Umbilical cord (tissue), 1 donor: ENCODE measurements at regions not wholly inside any gene's neighbourhood (a gene's known extent, or its start where the extent isn't known, plus 50 kb on each side); places are given as distances from the start of the nearest gene placed in this dataset.
"Not testable (repeated sequence)": the region's sequence is repeated elsewhere in the genome, so short reads cannot be mapped to it uniquely, and the experiment has no call there.

ENCODE experiments used
- DNase-seq: peaks from one replicate; pipeline ENCODE4 v3.0.0-alpha.2; 2015; ENCODE audit warnings: low spot score

GRCh38 chr2:209300766-209301165 is 123.1 kb upstream of the MAP2 start:
- DNase-seq, result not testable (repeated sequence)

- DNase-seq, result no peak
Measured at GRCh38 chr2:209305026-209305425, 118.8 kb upstream of the MAP2 start.

GRCh38 chr2:209305746-209306196 is 118.1 kb upstream of the MAP2 start:
- DNase-seq, result no peak

GRCh38 chr2:209307161-209308001 is 116.5 kb upstream of the MAP2 start:
- no peak for DNase-seq

GRCh38 chr2:209308415-209308814 is 115.4 kb upstream of the MAP2 start:
- no peak for DNase-seq

- no peak for DNase-seq
Measured at GRCh38 chr2:209311948-209312347, 111.9 kb upstream of the MAP2 start.

- not testable (repeated sequence) for DNase-seq
Measured at GRCh38 chr2:209312450-209312849, 111.4 kb upstream of the MAP2 start.

GRCh38 chr2:209314653-209315052 is 109.2 kb upstream of the MAP2 start:
- no peak for DNase-seq

- DNase-seq, result no peak
Measured at GRCh38 chr2:209316141-209316540, 107.7 kb upstream of the MAP2 start.

GRCh38 chr2:209321076-209321475 is 102.8 kb upstream of the MAP2 start:
- DNase-seq, result no peak

- DNase-seq, result no peak
Measured at GRCh38 chr2:209321581-209321980, 102.3 kb upstream of the MAP2 start.

- DNase-seq, result no peak
Measured at GRCh38 chr2:209322041-209322440, 101.8 kb upstream of the MAP2 start.

GRCh38 chr2:209322905-209323512 is 100.8 kb upstream of the MAP2 start:
- DNase-seq, result no peak

- no peak for DNase-seq
Measured at GRCh38 chr2:209323738-209324137, 100.1 kb upstream of the MAP2 start.

GRCh38 chr2:209324281-209324680 is 99.6 kb upstream of the MAP2 start:
- no peak for DNase-seq

GRCh38 chr2:209331291-209331844 is 92.5 kb upstream of the MAP2 start:
- peak; percentile 40 for DNase-seq

- peak; percentile 52 for DNase-seq
Measured at GRCh38 chr2:209334188-209335017, 89.4 kb upstream of the MAP2 start.

- DNase-seq, result no peak
Measured at GRCh38 chr2:209340522-209340921, 83.3 kb upstream of the MAP2 start.

- DNase-seq, result no peak
Measured at GRCh38 chr2:209344349-209344748, 79.5 kb upstream of the MAP2 start.

GRCh38 chr2:209348433-209348832 is 75.4 kb upstream of the MAP2 start:
- no peak for DNase-seq

- DNase-seq, result no peak
Measured at GRCh38 chr2:209351636-209352035, 72.2 kb upstream of the MAP2 start.

- no peak for DNase-seq
Measured at GRCh38 chr2:209358992-209359391, 64.9 kb upstream of the MAP2 start.
